ENCODE measurements at regions not wholly inside any gene's neighbourhood (a gene's known extent, or its start where the extent isn't known, plus 50 kb on each side); places are given as distances from the start of the nearest gene placed in this dataset.

GRCh38 chr14:39555749-39556148, 123.5 kb upstream of the FBXO33 start:
- BruUV-seq (replicated peaks) = no TSS peak
- no peak overlapping the region for H3K4me2 ChIP-seq (ENCODE audit: low read depth, low read length)
- no peak for DNase-seq (ENCODE audit: low spot score)
- WGBS (ENCODE audit: low lambda C conversion rate) = 9% methylated on average over 4 of the region's 4 CpGs
- no peaks in the 10 kb centered on the region for H3K79me2 ChIP-seq (ENCODE audit: insufficient read depth, low read length)
- ChIA-PET POLR2A (no interaction called here), CTCF (ENCODE audit: low intra/inter-chr PET ratio, low total read pairs) (no interaction called here)
- H3K9ac ChIP-seq (ENCODE audit: insufficient read depth, low read depth, low read length) = no peak overlapping the region
- no peaks in the 10 kb centered on the region for H4K20me1 ChIP-seq (ENCODE audit: insufficient read depth, low read length)
- no peak overlapping the region for H3K4me3 ChIP-seq (replicated peaks in 1 of 3; ENCODE audit: insufficient read depth in 1 of 3, low read depth in 2 of 3, low read length in 3 of 3)
- H2AFZ ChIP-seq (ENCODE audit: low read length) = no peak overlapping the region
- intact Hi-C loops (cut with micrococcal nuclease; ENCODE audit: unreplicated experiment) = no loop called here
- H3K9me3 ChIP-seq (ENCODE audit: low read length) = peaks cover 25% of the 10 kb centered on the region
- in situ Hi-C loops (cut with HindIII; ENCODE audit: extremely low pct_ligation_motif_present, low pct_unique_long_range_greater_than_20kb) = no loop called here
- H3K27me3 ChIP-seq (ENCODE audit: control insufficient read depth in 1 of 2, insufficient read depth in 2 of 2, low read length in 2 of 2) = no peaks in the 10 kb centered on the region
- H3K27ac ChIP-seq (ENCODE audit: extremely low read length, insufficient read depth, low read length) = no peak overlapping the region
- H3K4me1 ChIP-seq (ENCODE audit: insufficient read depth, low read length) = no peaks in the 10 kb centered on the region
- ATAC-seq = no peak
- FAIRE-seq = no peak
- H3K36me3 ChIP-seq (replicated peaks in 1 of 2; ENCODE audit: control insufficient read depth in 1 of 2, insufficient read depth in 2 of 2, low read length in 2 of 2) = no peaks in the 10 kb centered on the region
- TF ChIP-seq ZNF264 (CRISPR knock-in tag; IDR thresholded peaks at IDR 0.05) (no peak), ZNF503 (CRISPR knock-in tag; IDR thresholded peaks at IDR 0.05) (no peak), ZNF629 (CRISPR knock-in tag; conservative IDR thresholded peaks at IDR 0.05) (no peak), ZNF850 (CRISPR knock-in tag; conservative IDR thresholded peaks at IDR 0.05) (no peak), ZNF609 (CRISPR knock-in tag; IDR thresholded peaks at IDR 0.05; ENCODE audit: borderline replicate concordance) (no peak), CERS6 (CRISPR knock-in tag; IDR thresholded peaks at IDR 0.05) (no peak), FOXC1 (CRISPR knock-in tag; IDR thresholded peaks at IDR 0.05; ENCODE audit: borderline replicate concordance) (no peak), ZNF260 (CRISPR knock-in tag; IDR thresholded peaks at IDR 0.05; ENCODE audit: borderline replicate concordance, low read depth) (no peak), TRAFD1 (CRISPR knock-in tag; IDR thresholded peaks at IDR 0.05; ENCODE audit: borderline replicate concordance) (no peak), KDM6A (CRISPR knock-in tag; IDR thresholded peaks at IDR 0.05; ENCODE audit: low read depth) (no peak), ZNF17 (CRISPR knock-in tag; IDR thresholded peaks at IDR 0.05) (no peak), PAX8 (CRISPR knock-in tag; IDR thresholded peaks at IDR 0.05; ENCODE audit: borderline replicate concordance) (no peak), TP53 (CRISPR knock-in tag; conservative IDR thresholded peaks at IDR 0.05) (no peak), ZBTB39 (CRISPR knock-in tag; IDR thresholded peaks at IDR 0.05) (no peak)

Measured in HepG2 (cell line).